ENCODE measurements at regions not wholly inside any gene's neighbourhood (a gene's known extent, or its start where the extent isn't known, plus 50 kb on each side); places are given as distances from the start of the nearest gene placed in this dataset.

DNA sequence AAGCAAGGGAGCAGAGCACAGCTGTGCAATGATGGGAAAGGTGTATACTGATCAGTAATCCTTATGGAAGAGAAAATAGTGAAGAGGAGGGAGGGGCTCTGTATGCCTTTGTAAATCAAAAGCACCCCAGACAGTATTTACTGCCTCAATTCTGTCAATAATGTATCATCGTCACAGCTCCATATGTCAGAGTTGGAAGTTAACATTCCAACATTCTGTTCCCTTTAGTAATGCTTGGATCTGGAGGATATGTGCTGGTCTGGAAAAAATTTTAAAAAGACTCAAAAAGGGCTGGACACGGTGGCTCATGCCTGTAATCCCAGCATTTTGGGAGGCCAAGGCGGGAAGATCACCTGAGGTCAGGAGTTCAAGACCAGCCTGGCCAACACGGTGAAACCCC lies 310.4 kb downstream of the ACTL7B start:
- no peak for DNase-seq
- TF ChIP-seq POLR2A (IDR thresholded peaks at IDR 0.05) (no peak), CTCF (IDR thresholded peaks at IDR 0.05) (no peak)
- no peak overlapping the region for H3K27ac ChIP-seq
- no peak overlapping the region for H3K4me3 ChIP-seq
- H3K27me3 ChIP-seq, result no peaks in the 10 kb centered on the region
- H3K36me3 ChIP-seq, result no peaks in the 10 kb centered on the region
- H3K9me3 ChIP-seq, result no peaks in the 10 kb centered on the region
- no peaks in the 10 kb centered on the region for H3K4me1 ChIP-seq

- Histone ChIP-seq H3K36me3 (no peaks in the 10 kb centered on the region), H3K4me1 (no peaks in the 10 kb centered on the region), H3K9me3 (no peaks in the 10 kb centered on the region), H3K27me3 (no peaks in the 10 kb centered on the region), H3K4me3 (no peak overlapping the region), H3K27ac (no peak overlapping the region)
- no peak for DNase-seq
- TF ChIP-seq CTCF (IDR thresholded peaks at IDR 0.05) (no peak), POLR2A (IDR thresholded peaks at IDR 0.05) (no peak)
These were observed 310.9 kb downstream of the ACTL7B start for GRCh38 chr9:108544866-108545265.

DNA sequence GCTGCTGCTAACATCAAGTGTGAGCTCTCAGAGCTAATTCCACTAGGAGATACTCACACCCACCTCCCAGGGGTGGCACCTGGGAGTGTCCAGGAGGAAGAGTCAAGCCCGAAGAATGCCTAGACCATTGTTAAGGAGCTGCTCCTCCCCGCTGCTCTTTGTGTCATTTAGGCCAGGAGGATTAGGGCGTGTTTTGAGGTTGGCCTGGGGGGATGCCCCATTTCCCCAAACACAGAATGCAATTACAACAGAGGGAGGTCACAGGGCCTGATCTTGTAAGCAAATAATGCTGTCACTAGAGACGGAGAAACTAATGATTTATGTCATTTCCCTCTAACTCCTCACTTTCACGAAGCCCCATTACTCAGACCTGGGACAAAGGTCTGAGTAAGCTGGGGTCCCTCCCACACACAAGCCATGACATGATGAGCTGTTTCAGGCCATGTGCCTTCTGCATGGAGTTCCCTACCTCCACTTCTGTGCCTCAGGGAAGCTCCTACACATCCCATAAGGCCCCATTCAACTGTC lies 312.5 kb downstream of the ACTL7B start:
- H3K27me3 ChIP-seq, result no peaks in the 10 kb centered on the region
- no peak overlapping the region for H3K4me3 ChIP-seq
- H3K27ac ChIP-seq, result no peak overlapping the region
- no peak for TF ChIP-seq CTCF (IDR thresholded peaks at IDR 0.05)
- TF ChIP-seq POLR2A (IDR thresholded peaks at IDR 0.05), result no peak
- no peak for DNase-seq
- H3K36me3 ChIP-seq, result no peaks in the 10 kb centered on the region
- no peaks in the 10 kb centered on the region for H3K9me3 ChIP-seq
- no peaks in the 10 kb centered on the region for H3K4me1 ChIP-seq

DNA sequence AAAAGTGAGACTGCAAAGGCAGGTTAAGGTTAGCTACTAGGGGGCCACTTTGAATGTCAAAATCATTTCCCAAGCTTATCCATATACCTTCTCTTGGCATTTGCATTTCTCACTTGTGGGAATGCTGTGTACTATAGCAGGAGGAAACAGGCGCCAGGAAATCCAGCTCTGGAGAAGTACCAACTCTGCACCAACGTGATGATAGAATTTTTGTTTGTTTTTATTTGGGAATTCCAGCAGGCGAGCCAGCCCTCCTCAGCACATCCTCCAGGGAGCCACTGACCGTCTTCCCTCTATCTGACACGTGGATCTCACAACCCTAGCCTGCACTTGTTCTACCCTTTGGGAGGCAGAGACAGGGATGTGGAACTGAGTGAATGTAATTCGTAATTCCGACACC lies 318.0 kb downstream of the ACTL7B start:
- DNase-seq, result no peak
- H3K27me3 ChIP-seq, result no peaks in the 10 kb centered on the region
- H3K36me3 ChIP-seq, result no peaks in the 10 kb centered on the region
- no peaks in the 10 kb centered on the region for H3K9me3 ChIP-seq
- no peaks in the 10 kb centered on the region for H3K4me1 ChIP-seq
- H3K27ac ChIP-seq, result no peak overlapping the region
- no peak overlapping the region for H3K4me3 ChIP-seq
- no peak for TF ChIP-seq CTCF (IDR thresholded peaks at IDR 0.05)
- TF ChIP-seq POLR2A (IDR thresholded peaks at IDR 0.05), result no peak

- Histone ChIP-seq H3K4me1 (no peaks in the 10 kb centered on the region), H3K27me3 (no peaks in the 10 kb centered on the region), H3K9me3 (no peaks in the 10 kb centered on the region), H3K27ac (no peak overlapping the region), H3K4me3 (no peak overlapping the region), H3K36me3 (no peaks in the 10 kb centered on the region)
- no peak for TF ChIP-seq CTCF (IDR thresholded peaks at IDR 0.05)
- no peak for DNase-seq
These were observed 318.8 kb downstream of the ACTL7B start for GRCh38 chr9:108536836-108537601.
